CD14-positive monocyte (primary cell): ENCODE measurements at regions not wholly inside any gene's neighbourhood (a gene's known extent, or its start where the extent isn't known, plus 50 kb on each side); places are given as distances from the start of the nearest gene placed in this dataset.

Experiments used
- DNase-seq, 3 donors: peaks; one replicate each; pipeline ENCODE4 v3.0.0-alpha.2; 2011 to 2022
- H2AFZ ChIP-seq: 2 replicates; pipeline ENCODE4 v1.6.0; 2012; ENCODE audit warnings: mild to moderate bottlenecking, low read depth, low read length, inconsistent platforms; ENCODE audit not compliant: insufficient read depth, poor library complexity, severe bottlenecking
- H3K27ac ChIP-seq, 2 donors: 1 replicate in 1 of 2; 2 replicates in 1 of 2; pipeline ENCODE4 v1.5.1; 2012 to 2013; ENCODE audit warnings: low read length in 2 of 2, control low read depth in 1 of 2, inconsistent platforms in 1 of 2, low read depth in 1 of 2, mild to moderate bottlenecking in 1 of 2
- H3K27me3 ChIP-seq, 2 donors: one replicate each; pipeline versions ENCODE4 v1.6.0 to v1.6.1; 2011 to 2013; ENCODE audit warnings: low read length in 2 of 2; ENCODE audit not compliant: control insufficient read depth in 2 of 2, insufficient read depth in 2 of 2
- H3K36me3 ChIP-seq, 2 donors: replicated peaks in 1 of 2; 1 replicate in 1 of 2; 2 replicates in 1 of 2; pipeline versions ENCODE4 v1.5.1 to v1.6.1; 2012 to 2013; ENCODE audit warnings: low read length in 2 of 2, control low read depth in 1 of 2, inconsistent platforms in 1 of 2, mild to moderate bottlenecking in 1 of 2; ENCODE audit not compliant: insufficient read depth in 2 of 2, control insufficient read depth in 1 of 2
- H3K4me1 ChIP-seq, 2 donors: 1 replicate in 1 of 2; 2 replicates in 1 of 2; pipeline versions ENCODE4 v1.5.1 to v1.6.1; 2012 to 2013; ENCODE audit warnings: low read length in 2 of 2, control low read depth in 1 of 2, inconsistent platforms in 1 of 2, mild to moderate bottlenecking in 1 of 2, moderate library complexity in 1 of 2; ENCODE audit not compliant: insufficient read depth in 2 of 2, control insufficient read depth in 1 of 2
- H3K4me2 ChIP-seq: replicated peaks from 2 replicates; pipeline ENCODE3; 2012; ENCODE audit warnings: low read length, moderate library complexity, mild to moderate bottlenecking; ENCODE audit not compliant: poor library complexity, severe bottlenecking; ENCODE audit errors: extremely low read depth
- H3K4me3 ChIP-seq, 3 experiments: fragments of 200-600 bp in 1 of 3; sonication (generic) in 1 of 3; replicated peaks in 1 of 3; 1 replicate in 2 of 3; 2 replicates in 1 of 3; pipeline ENCODE4 v1.5.1; 2011 to 2013; ENCODE audit warnings: low read length in 3 of 3, mild to moderate bottlenecking in 3 of 3, control low read depth in 2 of 3, low read depth in 2 of 3, inconsistent platforms in 1 of 3, moderate library complexity in 1 of 3
- H3K79me2 ChIP-seq: 2 replicates; pipeline ENCODE4 v1.6.0; 2012; ENCODE audit warnings: mild to moderate bottlenecking, control low read depth, inconsistent platforms, low read length, moderate library complexity; ENCODE audit not compliant: insufficient read depth
- H3K9ac ChIP-seq: 2 replicates; pipeline ENCODE4 v1.6.0; 2017; ENCODE audit warnings: low read length, mild to moderate bottlenecking; ENCODE audit not compliant: insufficient read depth, poor library complexity, severe bottlenecking
- H3K9me3 ChIP-seq, 2 donors: replicated peaks in 1 of 2; 1 replicate in 1 of 2; 2 replicates in 1 of 2; pipeline versions ENCODE4 v1.5.1 to v1.6.1; 2012 to 2013; ENCODE audit warnings: low read length in 2 of 2, control low read depth in 1 of 2; ENCODE audit not compliant: control insufficient read depth in 1 of 2, insufficient read depth in 1 of 2
- H4K20me1 ChIP-seq: 2 replicates; pipeline ENCODE4 v1.6.0; 2012; ENCODE audit warnings: mild to moderate bottlenecking, low read length, control low read depth, moderate library complexity; ENCODE audit not compliant: insufficient read depth
- H3K27ac Mint-ChIP-seq, 7 donors: one replicate each; pipeline ENCODE4 v1.8.0; 2020; ENCODE audit warnings: mild to moderate bottlenecking in 7 of 7, mixed read lengths in 7 of 7, moderate library complexity in 6 of 7, inconsistent platforms in 2 of 7
- H3K27me3 Mint-ChIP-seq, 3 donors: one replicate each; pipeline ENCODE4 v1.8.0; 2021 to 2022; ENCODE audit warnings: low read depth in 3 of 3, mild to moderate bottlenecking in 3 of 3, mixed read lengths in 3 of 3, moderate library complexity in 3 of 3, inconsistent platforms in 1 of 3
- H3K36me3 Mint-ChIP-seq, 2 donors: one replicate each; pipeline ENCODE4 v1.8.0; 2020; ENCODE audit warnings: mixed read lengths in 2 of 2, inconsistent platforms in 1 of 2, mild to moderate bottlenecking in 1 of 2
- H3K4me1 Mint-ChIP-seq: one replicate; pipeline ENCODE4 v1.8.0; 2020; ENCODE audit warnings: mild to moderate bottlenecking, mixed read lengths
- H3K4me3 Mint-ChIP-seq, 2 donors: one replicate each; pipeline ENCODE4 v1.8.0; 2020; ENCODE audit warnings: mild to moderate bottlenecking in 2 of 2, mixed read lengths in 2 of 2, moderate library complexity in 1 of 2
- H3K9me3 Mint-ChIP-seq, 7 donors: one replicate each; pipeline ENCODE4 v1.8.0; 2020 to 2022; ENCODE audit warnings: mixed read lengths in 7 of 7, mild to moderate bottlenecking in 6 of 7, moderate library complexity in 6 of 7, inconsistent platforms in 2 of 7
- WGBS: methylation state at CpG from one replicate; pipeline ENCODE4 v1.1.5; 2013; ENCODE audit warnings: missing lambda C conversion rate; ENCODE audit not compliant: insufficient coverage; 5-methylcytosine and 5-hydroxymethylcytosine counted together
- intact Hi-C, 2 donors: fragments of 100-400 bp; cut with micrococcal nuclease; formaldehyde crosslinking; loops; one replicate each; pipeline versions ENCODE4 v1.15.0 to v1.15.1; 2023
- TF ChIP-seq, protein P1 (sequence below): fragments of 200-600 bp; IDR thresholded peaks from one replicate; pipeline ENCODE4 v1.8.0; 2022; ENCODE audit warnings: antibody characterized with exemption, mild to moderate bottlenecking

DNA sequence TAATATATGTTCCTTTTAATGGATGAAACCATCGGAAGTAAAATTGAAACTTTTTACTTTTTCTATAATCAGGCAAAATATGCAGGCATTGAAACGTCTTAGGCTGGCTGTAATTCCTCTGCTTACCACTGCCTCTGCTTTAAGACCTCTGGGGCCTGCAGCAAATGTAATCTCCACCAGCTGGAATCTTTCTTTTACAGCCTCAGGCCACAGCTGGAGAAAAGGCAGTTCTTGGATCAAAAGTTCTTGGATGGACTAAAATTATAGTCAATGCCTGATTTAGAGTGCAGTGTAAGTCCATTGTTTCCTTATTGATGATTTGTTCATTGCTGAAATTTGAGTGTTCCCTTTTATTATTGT, 396.7 kb downstream of the KCTD16 start:
- Histone ChIP-seq H3K4me2 (no peak overlapping the region), H3K36me3 (no peaks in the 10 kb centered on the region), H3K4me3 (no peak overlapping the region), H3K9me3 (peaks cover 16 to 17% of the 10 kb centered on the region in 2 donors), H3K27me3 (no peaks in the 10 kb centered on the region), H3K79me2 (no peaks in the 10 kb centered on the region), H4K20me1 (no peaks in the 10 kb centered on the region), H3K9ac (no peak overlapping the region), H3K4me1 (no peaks in the 10 kb centered on the region), H3K27ac (no peak overlapping the region), H2AFZ (no peak overlapping the region)
- intact Hi-C loops = no loop called here
- H3K4me1 Mint-ChIP-seq = no peaks in the 10 kb centered on the region
- H3K36me3 Mint-ChIP-seq = no peaks in the 10 kb centered on the region
- no peak overlapping the region for H3K4me3 Mint-ChIP-seq
- peaks cover 6 to 13% (median 10%) of the 10 kb centered on the region in 7 donors for H3K9me3 Mint-ChIP-seq
- DNase-seq = no peak
- H3K27me3 Mint-ChIP-seq = peaks cover 0 to 1% (median 0%) of the 10 kb centered on the region in 3 donors
- 43% methylated on average over 1 of the region's 2 CpGs for WGBS
- no peak overlapping the region for H3K27ac Mint-ChIP-seq
- TF ChIP-seq, protein P1, sequence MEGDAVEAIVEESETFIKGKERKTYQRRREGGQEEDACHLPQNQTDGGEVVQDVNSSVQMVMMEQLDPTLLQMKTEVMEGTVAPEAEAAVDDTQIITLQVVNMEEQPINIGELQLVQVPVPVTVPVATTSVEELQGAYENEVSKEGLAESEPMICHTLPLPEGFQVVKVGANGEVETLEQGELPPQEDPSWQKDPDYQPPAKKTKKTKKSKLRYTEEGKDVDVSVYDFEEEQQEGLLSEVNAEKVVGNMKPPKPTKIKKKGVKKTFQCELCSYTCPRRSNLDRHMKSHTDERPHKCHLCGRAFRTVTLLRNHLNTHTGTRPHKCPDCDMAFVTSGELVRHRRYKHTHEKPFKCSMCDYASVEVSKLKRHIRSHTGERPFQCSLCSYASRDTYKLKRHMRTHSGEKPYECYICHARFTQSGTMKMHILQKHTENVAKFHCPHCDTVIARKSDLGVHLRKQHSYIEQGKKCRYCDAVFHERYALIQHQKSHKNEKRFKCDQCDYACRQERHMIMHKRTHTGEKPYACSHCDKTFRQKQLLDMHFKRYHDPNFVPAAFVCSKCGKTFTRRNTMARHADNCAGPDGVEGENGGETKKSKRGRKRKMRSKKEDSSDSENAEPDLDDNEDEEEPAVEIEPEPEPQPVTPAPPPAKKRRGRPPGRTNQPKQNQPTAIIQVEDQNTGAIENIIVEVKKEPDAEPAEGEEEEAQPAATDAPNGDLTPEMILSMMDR = no peak

DNA sequence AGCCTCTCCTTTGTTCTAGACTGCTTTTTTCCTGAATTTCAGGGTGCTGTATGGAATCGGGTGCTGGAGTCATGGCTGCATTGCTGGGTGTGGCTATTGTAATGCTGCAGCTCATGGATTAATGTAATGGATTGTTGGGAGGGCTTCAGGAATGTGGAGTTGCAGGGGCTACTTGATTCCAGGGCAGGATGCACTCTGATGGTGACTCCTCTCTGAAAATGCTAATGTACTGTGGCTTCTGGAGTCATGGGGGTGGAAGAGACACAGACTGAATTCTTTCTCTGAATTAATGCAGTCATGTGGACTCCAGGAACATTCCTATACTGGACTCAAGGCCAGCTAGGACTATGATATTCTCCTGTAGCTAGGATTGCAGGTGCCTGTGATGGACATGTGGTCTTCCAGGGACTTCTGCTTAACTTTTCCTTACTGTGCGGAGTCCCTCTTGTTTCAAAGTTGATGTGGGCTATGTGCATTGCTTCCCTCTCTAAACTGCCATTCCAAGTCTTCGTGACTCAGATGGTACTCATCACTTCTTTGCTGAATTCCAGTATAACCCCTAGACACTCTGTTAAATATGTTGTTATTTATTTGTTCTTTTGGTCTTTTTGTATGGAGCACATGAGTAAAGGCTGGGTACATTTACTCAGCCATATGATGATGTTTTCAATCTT, 396.2 kb downstream of the KCTD16 start:
- Histone ChIP-seq H3K9me3 (peaks cover 16 to 17% of the 10 kb centered on the region in 2 donors), H3K4me2 (no peak overlapping the region), H4K20me1 (no peaks in the 10 kb centered on the region), H2AFZ (no peak overlapping the region), H3K27ac (no peak overlapping the region), H3K36me3 (no peaks in the 10 kb centered on the region), H3K27me3 (no peaks in the 10 kb centered on the region), H3K79me2 (no peaks in the 10 kb centered on the region), H3K4me1 (no peaks in the 10 kb centered on the region), H3K4me3 (no peak overlapping the region), H3K9ac (no peak overlapping the region)
- Mint-ChIP-seq H3K27me3 (peaks cover 0 to 1% (median 0%) of the 10 kb centered on the region in 3 donors), H3K27ac (peak overlapping the region in 1 of 7 donors; percentile 45), H3K9me3 (peaks cover 6 to 13% (median 10%) of the 10 kb centered on the region in 7 donors), H3K36me3 (no peaks in the 10 kb centered on the region), H3K4me3 (no peak overlapping the region), H3K4me1 (no peaks in the 10 kb centered on the region)
- intact Hi-C loops = no loop called here
- WGBS = 100% methylated on average over 1 of the region's 3 CpGs
- DNase-seq = no peak
- TF ChIP-seq, protein P1 = no peak
